Tibial nerve (tissue), 3 donors: ENCODE measurements at regions not wholly inside any gene's neighbourhood (a gene's known extent, or its start where the extent isn't known, plus 50 kb on each side); places are given as distances from the start of the nearest gene placed in this dataset.

ENCODE experiments used
- POLR2A ChIP-seq, 2 donors: fragments of 450-650 bp; IDR thresholded peaks; one replicate each; pipeline ENCODE4 v1.6.1; 2017; ENCODE audit warnings: antibody characterized with exemption in 2 of 2, mild to moderate bottlenecking in 2 of 2, moderate library complexity in 2 of 2
- TF ChIP-seq, protein P1 (sequence below), 5 experiments: fragments of 200-600 bp in 3 of 5; fragments of 450-650 bp in 2 of 5; sonication (generic) in 3 of 5; IDR thresholded peaks; one replicate each; pipeline ENCODE4 v1.5.1; 2016 to 2019; ENCODE audit warnings: antibody characterized with exemption in 5 of 5, mild to moderate bottlenecking in 3 of 5, moderate library complexity in 2 of 5

DNA sequence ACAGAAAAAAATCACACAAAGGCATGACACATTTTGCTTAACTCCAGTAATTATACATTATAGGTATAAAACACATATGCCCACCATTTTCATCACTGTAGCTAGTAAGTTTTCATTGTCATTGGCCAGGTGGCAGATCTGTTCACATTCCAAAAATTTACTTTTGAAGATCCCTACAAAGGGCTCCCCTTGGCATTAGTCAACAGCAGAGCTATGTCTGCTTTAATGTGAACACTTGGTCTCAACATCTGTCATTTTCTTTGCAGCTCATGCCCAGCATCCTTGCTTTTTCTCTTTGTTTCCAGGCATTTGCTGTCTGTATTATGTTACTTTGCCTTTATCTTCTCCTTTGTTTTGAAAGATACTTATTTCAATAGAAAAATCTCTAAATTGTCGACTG lies 519.1 kb upstream of the FOXG1 start:
- TF ChIP-seq, protein P1, sequence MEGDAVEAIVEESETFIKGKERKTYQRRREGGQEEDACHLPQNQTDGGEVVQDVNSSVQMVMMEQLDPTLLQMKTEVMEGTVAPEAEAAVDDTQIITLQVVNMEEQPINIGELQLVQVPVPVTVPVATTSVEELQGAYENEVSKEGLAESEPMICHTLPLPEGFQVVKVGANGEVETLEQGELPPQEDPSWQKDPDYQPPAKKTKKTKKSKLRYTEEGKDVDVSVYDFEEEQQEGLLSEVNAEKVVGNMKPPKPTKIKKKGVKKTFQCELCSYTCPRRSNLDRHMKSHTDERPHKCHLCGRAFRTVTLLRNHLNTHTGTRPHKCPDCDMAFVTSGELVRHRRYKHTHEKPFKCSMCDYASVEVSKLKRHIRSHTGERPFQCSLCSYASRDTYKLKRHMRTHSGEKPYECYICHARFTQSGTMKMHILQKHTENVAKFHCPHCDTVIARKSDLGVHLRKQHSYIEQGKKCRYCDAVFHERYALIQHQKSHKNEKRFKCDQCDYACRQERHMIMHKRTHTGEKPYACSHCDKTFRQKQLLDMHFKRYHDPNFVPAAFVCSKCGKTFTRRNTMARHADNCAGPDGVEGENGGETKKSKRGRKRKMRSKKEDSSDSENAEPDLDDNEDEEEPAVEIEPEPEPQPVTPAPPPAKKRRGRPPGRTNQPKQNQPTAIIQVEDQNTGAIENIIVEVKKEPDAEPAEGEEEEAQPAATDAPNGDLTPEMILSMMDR (IDR thresholded peaks at IDR 0.05) = no peak
- TF ChIP-seq POLR2A (IDR thresholded peaks at IDR 0.05) = no peak
